ENCODE measurements at regions not wholly inside any gene's neighbourhood (a gene's known extent, or its start where the extent isn't known, plus 50 kb on each side); places are given as distances from the start of the nearest gene placed in this dataset.

DNA sequence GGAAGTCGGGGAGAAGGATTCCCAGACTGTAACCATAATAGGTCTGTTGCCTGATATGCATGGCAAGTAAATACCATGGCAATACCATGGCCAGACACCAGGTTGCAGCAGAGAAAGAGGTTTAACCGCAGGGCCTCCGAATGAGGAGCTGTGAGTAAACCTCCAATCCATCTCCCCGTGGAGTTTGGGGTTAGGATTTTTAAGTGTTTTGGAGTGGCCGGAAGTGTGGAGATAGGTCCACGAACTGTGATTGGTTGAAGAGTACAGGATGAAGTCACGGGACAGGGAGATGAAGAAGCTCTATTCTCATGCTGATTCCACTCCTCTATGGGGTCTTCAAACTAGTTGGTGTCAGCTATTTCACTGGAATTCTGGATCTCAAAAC is 127.9 kb downstream of the ST8SIA2 start:
- Mint-ChIP-seq H3K4me3 (no peak overlapping the region), H3K27me3 (no peaks in the 10 kb centered on the region), H3K9me3 (no peaks in the 10 kb centered on the region), H3K27ac (peak overlapping the region; percentile 42), H3K36me3 (ENCODE audit: low read depth) (no peaks in the 10 kb centered on the region), H3K4me1 (peaks cover 23% of the 10 kb centered on the region)
- ATAC-seq (replicated peaks): peak; percentile 74

DNA sequence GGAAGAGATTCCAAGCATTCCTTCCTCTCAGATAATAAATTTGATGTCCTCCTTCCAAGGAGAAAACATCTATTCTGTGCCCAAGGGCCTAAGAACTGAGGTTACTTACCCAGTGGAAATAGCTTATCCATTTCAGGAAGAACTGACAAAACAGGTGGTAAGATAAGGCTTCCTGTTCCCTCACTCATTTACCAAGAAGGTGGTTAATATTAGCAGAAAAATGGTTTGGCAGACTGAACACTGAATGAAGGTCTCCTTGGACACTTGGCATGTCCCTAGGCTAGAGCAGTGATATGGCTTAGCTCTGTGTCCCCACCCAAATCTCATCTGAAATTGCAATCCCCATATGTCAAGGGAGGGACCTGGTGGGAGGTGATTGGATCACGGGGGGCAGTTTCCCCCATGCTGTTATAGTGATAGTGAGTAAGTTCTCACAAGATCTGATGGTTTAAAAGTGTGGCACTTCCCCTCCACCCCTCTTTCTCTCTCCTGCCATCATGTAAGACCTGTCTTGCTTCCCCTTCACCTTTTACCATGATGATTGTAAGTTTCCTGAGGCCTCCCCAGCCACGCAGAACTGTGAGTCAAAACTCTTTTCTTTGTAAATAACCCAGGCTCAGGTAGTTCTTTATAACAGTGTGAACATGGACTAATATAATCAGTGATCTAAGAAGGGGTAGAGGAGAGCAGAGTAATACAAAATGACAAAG is 127.4 kb downstream of the ST8SIA2 start:
- Mint-ChIP-seq H3K9me3 (no peaks in the 10 kb centered on the region), H3K27me3 (no peaks in the 10 kb centered on the region), H3K4me3 (no peak overlapping the region), H3K27ac (peak overlapping the region; percentile 42), H3K36me3 (ENCODE audit: low read depth) (no peaks in the 10 kb centered on the region), H3K4me1 (peaks cover 21% of the 10 kb centered on the region)
- peak; percentile 55 for ATAC-seq (replicated peaks)

DNA sequence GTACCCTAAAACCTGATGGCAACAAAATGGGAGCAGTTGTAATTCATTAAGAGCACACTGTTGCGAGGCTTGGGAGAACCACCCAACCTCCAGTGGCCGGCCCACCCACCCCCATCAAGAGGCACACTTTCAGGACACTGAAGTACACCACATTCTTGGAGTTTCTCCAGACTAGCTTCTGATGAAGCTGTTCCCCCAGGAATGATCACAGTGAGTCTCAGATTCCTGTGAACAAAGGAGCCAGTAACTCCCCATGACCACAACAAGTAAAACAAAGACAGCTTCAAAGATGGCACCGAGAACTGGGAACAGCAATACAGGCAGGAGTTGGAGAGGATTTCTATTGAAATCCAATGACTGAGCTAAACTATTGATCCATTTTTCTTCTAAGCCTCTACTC is 126.0 kb downstream of the ST8SIA2 start:
- Mint-ChIP-seq H3K9me3 (no peaks in the 10 kb centered on the region), H3K4me3 (no peak overlapping the region), H3K27me3 (no peaks in the 10 kb centered on the region), H3K36me3 (ENCODE audit: low read depth) (no peaks in the 10 kb centered on the region), H3K27ac (no peak overlapping the region), H3K4me1 (peaks cover 11% of the 10 kb centered on the region)
- ATAC-seq (replicated peaks): no peak

All from activated T-helper 17 cell treated with anti-CD3 and anti-CD28 coated beads, Interleukin-2, amount 50 U/mL, for 72 hours (primary cell).